OCI-LY1 (cell line): ENCODE measurements at regions not wholly inside any gene's neighbourhood (a gene's known extent, or its start where the extent isn't known, plus 50 kb on each side); places are given as distances from the start of the nearest gene placed in this dataset.

Source experiments
- H2AFZ ChIP-seq: fragments of 200-600 bp; sonication (generic), shearing (Covaris generic); 2 replicates; pipeline ENCODE4 v1.6.0; 2014; ENCODE audit warnings: antibody characterized with exemption, mild to moderate bottlenecking, low read length
- H3F3A ChIP-seq: fragments of 200-600 bp; sonication (generic), shearing (Covaris generic); 2 replicates; pipeline ENCODE4 v1.6.0; 2014; ENCODE audit warnings: mild to moderate bottlenecking, antibody characterized with exemption, low read length, moderate library complexity; ENCODE audit not compliant: insufficient read depth
- H3K27ac ChIP-seq: fragments of 200-600 bp; sonication (generic); 2 replicates; pipeline ENCODE4 v1.5.1; 2014; ENCODE audit warnings: low read length, mixed run types, mild to moderate bottlenecking, low read depth; ENCODE audit not compliant: poor library complexity, severe bottlenecking
- H3K27me3 ChIP-seq: fragments of 200-600 bp; sonication (generic); 2 replicates; pipeline ENCODE4 v1.6.0; 2014; ENCODE audit warnings: antibody characterized with exemption, mild to moderate bottlenecking, low read length, moderate library complexity; ENCODE audit not compliant: insufficient read depth
- H3K36me3 ChIP-seq: fragments of 200-600 bp; sonication (generic); 2 replicates; pipeline ENCODE4 v1.6.1; 2014; ENCODE audit warnings: mild to moderate bottlenecking, antibody characterized with exemption, low read length, moderate library complexity, mixed read lengths; ENCODE audit not compliant: insufficient read depth
- H3K4me1 ChIP-seq: fragments of 200-600 bp; sonication (generic); 2 replicates; pipeline ENCODE4 v1.5.1; 2014; ENCODE audit warnings: mild to moderate bottlenecking, low read length, moderate library complexity; ENCODE audit not compliant: insufficient read depth, severe bottlenecking
- H3K4me2 ChIP-seq: fragments of 200-600 bp; sonication (generic), shearing (Covaris generic); 2 replicates; pipeline ENCODE4 v1.6.1; 2014; ENCODE audit warnings: low read length
- H3K4me3 ChIP-seq: fragments of 200-600 bp; sonication (generic); 2 replicates; pipeline ENCODE4 v1.5.1; 2014; ENCODE audit warnings: low read length, low read depth, mild to moderate bottlenecking, mixed read lengths; ENCODE audit not compliant: poor library complexity, severe bottlenecking
- H3K79me2 ChIP-seq: fragments of 200-600 bp; shearing (Covaris generic); 2 replicates; pipeline ENCODE4 v1.6.1; 2016; ENCODE audit warnings: mixed run types, low read length, mixed read lengths; ENCODE audit not compliant: insufficient read depth
- H3K9ac ChIP-seq: fragments of 200-600 bp; sonication (generic), shearing (Covaris generic); 2 replicates; pipeline ENCODE4 v1.6.1; 2014; ENCODE audit warnings: mild to moderate bottlenecking, low read length, mixed read lengths
- H3K9me2 ChIP-seq: fragments of 200-600 bp; sonication (generic), shearing (Covaris generic); 2 replicates; pipeline ENCODE4 v1.6.1; 2014; ENCODE audit warnings: low read depth, mild to moderate bottlenecking, low read length, mixed read lengths
- H3K9me3 ChIP-seq: fragments of 200-600 bp; shearing (Covaris generic); 2 replicates; pipeline ENCODE4 v1.6.1; 2014; ENCODE audit warnings: low read length, mixed read lengths
- H4K20me1 ChIP-seq: fragments of 200-600 bp; sonication (generic), shearing (Covaris generic); 2 replicates; pipeline ENCODE4 v1.6.0; 2016; ENCODE audit warnings: mild to moderate bottlenecking, low read length; ENCODE audit not compliant: insufficient read depth
- CTCF ChIP-seq: fragments of 200-600 bp; sonication (generic), shearing (Covaris generic); IDR thresholded peaks from 2 replicates; pipeline ENCODE4 v1.5.1; 2017; ENCODE audit warnings: mild to moderate bottlenecking, antibody characterized with exemption, low read length, moderate library complexity, mixed read lengths
- EZH2 ChIP-seq: fragments of 200-600 bp; sonication (generic), shearing (Covaris generic); IDR thresholded peaks from 2 replicates; pipeline ENCODE4 v1.8.0; 2017; ENCODE audit warnings: borderline replicate concordance, mixed run types, mild to moderate bottlenecking, antibody characterized with exemption, low read length, moderate library complexity, mixed read lengths

DNA sequence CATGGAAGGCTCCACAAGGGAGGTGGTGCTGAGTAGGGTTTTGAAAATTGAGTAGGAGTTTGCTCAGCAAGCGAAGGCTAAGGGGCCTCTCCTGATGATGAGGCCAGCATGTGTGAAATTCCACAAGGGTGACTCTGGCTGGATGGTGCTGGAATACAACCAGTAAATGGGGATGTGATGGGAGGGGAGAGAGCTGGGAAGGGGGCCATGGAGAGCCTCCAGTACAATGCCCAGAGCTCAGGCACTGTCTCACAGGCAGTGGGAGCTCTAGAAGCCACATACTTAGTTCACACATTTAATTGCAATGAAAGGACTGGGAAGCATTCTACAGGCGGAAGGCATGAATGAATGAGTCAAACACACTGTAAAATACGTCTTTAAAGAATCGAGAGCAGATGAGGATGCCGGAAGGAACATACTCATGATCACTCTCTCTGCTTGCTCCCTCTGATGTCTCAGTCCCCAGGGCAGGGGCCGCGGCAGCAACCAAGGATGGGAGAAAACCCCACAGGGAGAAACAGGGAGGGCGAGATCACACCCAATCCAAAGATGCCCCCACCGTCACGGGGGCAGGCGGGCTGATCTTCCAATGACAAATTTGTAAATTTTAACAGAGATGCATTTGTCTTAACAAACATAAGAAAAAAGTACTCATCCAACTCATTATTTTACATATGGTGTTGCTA, 261.0 kb downstream of the NSG2 start:
- peaks cover 6% of the 10 kb centered on the region; the same call in 1 of the 2 replicates for H3K27me3 ChIP-seq
- H3F3A ChIP-seq: no peaks in the 10 kb centered on the region
- H4K20me1 ChIP-seq: no peaks in the 10 kb centered on the region
- H3K36me3 ChIP-seq: no peaks in the 10 kb centered on the region
- H3K4me1 ChIP-seq: no peaks in the 10 kb centered on the region
- H3K4me2 ChIP-seq: no peak overlapping the region
- no peaks in the 10 kb centered on the region for H3K79me2 ChIP-seq
- no peaks in the 10 kb centered on the region for H3K9me2 ChIP-seq
- no peaks in the 10 kb centered on the region for H3K9me3 ChIP-seq
- no peak overlapping the region for H3K4me3 ChIP-seq
- H3K9ac ChIP-seq: no peak overlapping the region
- no peak overlapping the region for H3K27ac ChIP-seq
- TF ChIP-seq EZH2 (no peak), CTCF (no peak)
- H2AFZ ChIP-seq: no peak overlapping the region

DNA sequence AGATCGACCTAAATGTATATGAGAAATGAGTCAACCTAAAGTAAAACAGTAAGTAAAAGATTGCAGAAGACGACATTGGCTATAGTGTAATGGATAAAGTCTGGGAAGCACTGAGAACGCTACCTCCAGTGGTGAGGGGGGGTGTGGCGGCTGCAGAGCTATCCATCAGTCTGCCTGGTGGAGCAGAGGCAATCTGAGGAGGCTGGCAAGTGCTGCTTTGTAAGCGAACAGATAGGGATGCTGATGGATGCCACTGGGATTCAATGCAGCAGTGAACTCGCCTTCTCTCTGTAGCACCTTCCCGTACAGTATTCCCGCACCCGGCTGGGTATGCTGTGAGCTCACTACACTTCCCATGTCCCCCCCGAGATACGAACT, 261.5 kb downstream of the NSG2 start:
- Histone ChIP-seq H3K36me3 (no peaks in the 10 kb centered on the region), H3K9ac (no peak overlapping the region), H4K20me1 (no peaks in the 10 kb centered on the region), H3K27me3 (peaks cover 6% of the 10 kb centered on the region; the same call in 1 of the 2 replicates), H3K9me3 (no peaks in the 10 kb centered on the region), H3K27ac (no peak overlapping the region), H3K4me3 (no peak overlapping the region), H3K79me2 (no peaks in the 10 kb centered on the region), H3K4me2 (no peak overlapping the region), H3K4me1 (no peaks in the 10 kb centered on the region), H3F3A (no peaks in the 10 kb centered on the region), H2AFZ (no peak overlapping the region), H3K9me2 (no peaks in the 10 kb centered on the region)
- TF ChIP-seq EZH2 (no peak), CTCF (no peak)

DNA sequence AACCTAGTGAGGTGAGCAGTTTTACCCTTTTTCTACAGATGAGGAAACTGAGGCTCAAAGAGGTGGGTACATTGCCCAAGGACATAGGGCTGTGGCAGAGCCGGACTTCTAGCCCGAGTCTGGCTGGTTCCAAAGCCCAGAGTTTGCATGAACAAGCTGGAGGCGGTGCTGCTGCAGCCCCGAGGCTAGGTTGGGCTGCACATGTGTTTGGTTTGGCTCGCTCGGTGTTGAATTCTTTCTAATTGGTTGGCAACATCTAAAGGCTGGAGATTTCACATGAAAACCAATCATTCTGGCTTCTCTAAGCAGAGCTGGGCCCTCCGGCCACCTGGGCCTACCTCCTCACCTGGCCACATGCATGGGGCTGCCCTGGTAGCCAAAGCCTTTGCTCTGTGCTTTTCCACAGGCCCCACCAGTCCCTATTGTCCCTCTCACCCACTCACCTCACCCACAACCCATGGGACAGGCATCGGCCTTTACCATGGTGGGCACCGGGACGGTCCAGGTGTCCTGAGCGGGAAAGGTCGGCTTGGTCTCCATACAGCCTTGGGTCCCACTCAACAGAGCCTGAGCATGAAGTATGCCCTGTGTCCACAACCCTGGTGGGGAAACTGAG, 262.3 kb downstream of the NSG2 start:
- H3K4me2 ChIP-seq: no peak overlapping the region
- no peaks in the 10 kb centered on the region for H3K79me2 ChIP-seq
- no peaks in the 10 kb centered on the region for H3K9me3 ChIP-seq
- H3K4me1 ChIP-seq: no peaks in the 10 kb centered on the region
- H3K4me3 ChIP-seq: no peak overlapping the region
- H3K36me3 ChIP-seq: no peaks in the 10 kb centered on the region
- H3K9me2 ChIP-seq: no peaks in the 10 kb centered on the region
- H3K27ac ChIP-seq: no peak overlapping the region
- peaks cover 6% of the 10 kb centered on the region; the same call in 1 of the 2 replicates for H3K27me3 ChIP-seq
- no peak for TF ChIP-seq CTCF
- H2AFZ ChIP-seq: no peak overlapping the region
- H3K9ac ChIP-seq: no peak overlapping the region
- no peaks in the 10 kb centered on the region for H4K20me1 ChIP-seq
- H3F3A ChIP-seq: no peaks in the 10 kb centered on the region
